GM12864 (cell line): ENCODE measurements at regions not wholly inside any gene's neighbourhood (a gene's known extent, or its start where the extent isn't known, plus 50 kb on each side); places are given as distances from the start of the nearest gene placed in this dataset.

ENCODE experiments used
- DNase-seq: peaks from one replicate; pipeline ENCODE4 v3.0.0-alpha.2; 2011; ENCODE audit warnings: low read depth
- H3K4me3 ChIP-seq: 2 replicates; pipeline ENCODE4 v1.5.1; 2011; ENCODE audit warnings: mild to moderate bottlenecking, low read depth, low read length, control low read depth
- TF ChIP-seq, protein P1 (sequence below): IDR thresholded peaks from 2 replicates; pipeline ENCODE4 v1.5.1; 2011; ENCODE audit warnings: low read depth, mild to moderate bottlenecking, moderate library complexity, low read length, control low read depth, inconsistent platforms; ENCODE audit errors: missing control alignments

DNA sequence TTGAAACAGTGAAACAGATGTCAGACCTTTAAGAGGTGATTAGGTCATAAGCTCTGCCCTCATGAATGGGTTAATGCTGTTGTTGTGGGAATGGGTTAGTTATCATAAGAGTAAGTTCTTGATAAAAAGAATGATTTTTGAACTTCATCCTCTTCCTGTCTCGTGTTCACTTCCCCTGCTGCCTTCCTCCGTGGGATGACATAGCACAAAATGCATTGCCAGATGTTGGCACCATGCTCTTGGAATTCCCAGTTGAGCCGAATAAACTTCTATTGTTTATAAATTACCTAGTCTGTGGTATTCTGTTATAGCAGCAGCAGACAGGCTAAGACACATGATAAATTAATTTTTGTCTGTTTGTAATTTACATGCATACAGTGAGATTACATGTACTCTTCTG is 112.0 kb upstream of the LRRC7 start:
- TF ChIP-seq, protein P1, sequence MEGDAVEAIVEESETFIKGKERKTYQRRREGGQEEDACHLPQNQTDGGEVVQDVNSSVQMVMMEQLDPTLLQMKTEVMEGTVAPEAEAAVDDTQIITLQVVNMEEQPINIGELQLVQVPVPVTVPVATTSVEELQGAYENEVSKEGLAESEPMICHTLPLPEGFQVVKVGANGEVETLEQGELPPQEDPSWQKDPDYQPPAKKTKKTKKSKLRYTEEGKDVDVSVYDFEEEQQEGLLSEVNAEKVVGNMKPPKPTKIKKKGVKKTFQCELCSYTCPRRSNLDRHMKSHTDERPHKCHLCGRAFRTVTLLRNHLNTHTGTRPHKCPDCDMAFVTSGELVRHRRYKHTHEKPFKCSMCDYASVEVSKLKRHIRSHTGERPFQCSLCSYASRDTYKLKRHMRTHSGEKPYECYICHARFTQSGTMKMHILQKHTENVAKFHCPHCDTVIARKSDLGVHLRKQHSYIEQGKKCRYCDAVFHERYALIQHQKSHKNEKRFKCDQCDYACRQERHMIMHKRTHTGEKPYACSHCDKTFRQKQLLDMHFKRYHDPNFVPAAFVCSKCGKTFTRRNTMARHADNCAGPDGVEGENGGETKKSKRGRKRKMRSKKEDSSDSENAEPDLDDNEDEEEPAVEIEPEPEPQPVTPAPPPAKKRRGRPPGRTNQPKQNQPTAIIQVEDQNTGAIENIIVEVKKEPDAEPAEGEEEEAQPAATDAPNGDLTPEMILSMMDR, result no peak
- no peak overlapping the region for H3K4me3 ChIP-seq

DNA sequence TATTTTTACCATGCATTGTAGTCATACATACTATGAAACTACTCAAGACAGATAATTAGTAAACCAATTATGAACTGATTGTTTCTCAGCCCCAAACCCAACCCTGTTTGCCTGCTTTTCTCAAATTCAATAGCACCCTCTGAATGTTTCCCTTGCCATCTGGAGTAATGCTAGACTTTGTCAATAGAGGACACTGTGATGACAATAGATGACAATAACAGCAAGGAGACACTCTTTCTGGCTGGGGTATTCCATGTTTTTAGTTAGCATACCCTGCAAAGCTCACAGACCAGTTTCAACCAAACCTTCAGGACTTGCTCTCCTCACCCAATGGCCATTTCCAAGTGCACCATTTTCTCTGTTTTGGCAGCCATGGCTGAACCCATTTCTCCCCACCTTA is 108.5 kb upstream of the LRRC7 start:
- no peak for DNase-seq
- TF ChIP-seq, protein P1, result no peak
- H3K4me3 ChIP-seq, result no peak overlapping the region

More for the DNA sequence above, 112.0 kb upstream of the LRRC7 start:
- no peak for DNase-seq

DNA sequence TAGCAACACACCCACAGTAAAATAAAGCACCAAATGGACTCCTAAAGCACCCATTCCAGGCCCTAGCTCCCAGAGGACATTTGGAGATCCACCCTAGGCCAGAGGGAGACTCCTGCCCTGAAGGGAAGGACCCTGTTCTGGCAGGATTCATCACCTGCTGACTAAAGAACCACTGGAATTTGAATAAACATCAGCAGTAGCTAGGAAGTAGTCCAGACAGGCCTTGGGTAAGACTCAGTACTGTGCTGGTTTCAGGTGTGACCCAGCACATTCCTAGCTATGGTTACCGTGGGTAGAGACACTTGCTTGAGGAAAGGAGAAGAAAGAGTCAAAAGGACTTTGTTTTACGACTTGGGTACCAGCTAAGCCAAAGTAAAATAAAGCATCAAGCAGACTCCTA is 92.7 kb upstream of the LRRC7 start:
- TF ChIP-seq, protein P1, result no peak
- no peak for DNase-seq
- no peak overlapping the region for H3K4me3 ChIP-seq

DNA sequence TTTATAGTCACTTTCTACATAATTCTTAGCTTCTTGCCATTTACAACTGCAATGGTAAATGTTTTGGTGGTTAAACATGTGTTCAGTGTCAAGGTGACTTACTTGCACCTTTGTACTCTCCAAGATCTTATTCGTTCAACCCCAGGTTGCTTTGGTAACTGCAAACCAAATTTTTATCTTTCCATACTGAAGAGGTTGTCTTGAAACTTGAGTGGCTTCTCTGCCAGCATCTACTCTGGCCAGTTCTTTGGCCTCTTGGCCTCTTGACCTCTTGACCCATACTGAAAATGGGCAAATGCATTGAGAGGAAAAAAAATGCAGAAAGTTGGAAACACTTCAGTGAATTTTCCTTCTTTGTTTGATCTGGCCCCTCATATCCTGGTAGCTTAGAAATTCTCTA is 88.0 kb upstream of the LRRC7 start:
- TF ChIP-seq, protein P1, result no peak
- no peak for DNase-seq
- no peak overlapping the region for H3K4me3 ChIP-seq

DNA sequence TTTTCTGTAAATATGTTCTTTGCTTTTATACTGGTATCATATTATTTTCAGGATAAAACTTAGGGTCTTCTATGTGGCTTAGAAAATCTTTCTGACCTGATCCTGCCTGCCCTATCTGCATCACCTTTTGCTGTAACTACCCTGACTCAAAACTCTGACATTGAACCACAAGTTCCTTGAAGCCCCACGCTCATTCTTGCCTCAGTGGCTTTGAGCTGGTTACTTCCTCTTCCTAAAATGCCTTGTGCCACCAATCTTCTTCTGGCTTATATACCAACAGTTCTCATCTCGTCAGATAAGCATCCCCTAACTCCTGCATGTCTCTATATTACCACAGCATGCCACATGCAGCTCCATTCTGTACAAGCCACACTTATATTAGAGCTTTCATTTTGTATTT is 84.5 kb upstream of the LRRC7 start:
- H3K4me3 ChIP-seq, result no peak overlapping the region
- DNase-seq, result no peak
- TF ChIP-seq, protein P1, result no peak

DNA sequence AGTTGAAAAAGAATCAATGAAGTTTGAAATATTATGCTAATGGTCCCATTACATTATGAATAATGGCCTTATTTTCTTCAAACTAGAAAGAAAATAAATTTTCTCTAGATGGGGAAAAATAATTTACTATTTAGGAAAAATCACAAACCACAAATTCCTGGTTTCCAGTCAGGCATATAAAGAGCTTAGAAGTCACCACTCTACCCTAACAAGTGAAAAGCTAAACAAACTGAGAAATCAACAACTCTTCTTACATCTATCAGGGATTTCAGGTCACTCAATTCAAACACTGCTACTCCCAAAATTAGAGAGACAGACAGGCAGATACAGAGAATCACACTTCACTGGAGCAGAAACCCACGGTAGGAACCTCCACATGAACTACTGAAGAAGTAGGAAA is 82.1 kb upstream of the LRRC7 start:
- H3K4me3 ChIP-seq, result no peak overlapping the region
- DNase-seq, result no peak
- TF ChIP-seq, protein P1, result no peak

DNA sequence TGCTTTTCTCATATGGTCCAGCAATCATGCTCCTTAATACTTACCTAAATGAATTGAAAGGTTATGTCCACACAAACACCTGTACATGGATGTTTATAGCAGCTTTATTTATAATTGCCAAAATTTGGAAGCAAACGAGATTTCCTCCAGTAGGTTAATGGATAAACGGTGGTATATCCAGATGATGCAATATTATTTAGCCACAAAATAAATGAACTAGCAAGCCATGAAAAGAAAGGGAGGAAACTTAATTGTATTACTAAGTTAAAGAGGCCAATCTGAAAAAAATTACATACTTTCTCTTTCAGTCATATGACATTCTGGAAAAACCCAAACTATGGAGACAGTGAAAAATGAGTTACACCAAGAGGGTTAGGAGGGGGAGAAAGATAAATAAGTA is 76.3 kb upstream of the LRRC7 start:
- TF ChIP-seq, protein P1, result no peak

More for the DNA sequence above, 76.3 kb upstream of the LRRC7 start:
- H3K4me3 ChIP-seq, result no peak overlapping the region
- no peak for DNase-seq
